ENCODE measurements at regions not wholly inside any gene's neighbourhood (a gene's known extent, or its start where the extent isn't known, plus 50 kb on each side); places are given as distances from the start of the nearest gene placed in this dataset.

DNA sequence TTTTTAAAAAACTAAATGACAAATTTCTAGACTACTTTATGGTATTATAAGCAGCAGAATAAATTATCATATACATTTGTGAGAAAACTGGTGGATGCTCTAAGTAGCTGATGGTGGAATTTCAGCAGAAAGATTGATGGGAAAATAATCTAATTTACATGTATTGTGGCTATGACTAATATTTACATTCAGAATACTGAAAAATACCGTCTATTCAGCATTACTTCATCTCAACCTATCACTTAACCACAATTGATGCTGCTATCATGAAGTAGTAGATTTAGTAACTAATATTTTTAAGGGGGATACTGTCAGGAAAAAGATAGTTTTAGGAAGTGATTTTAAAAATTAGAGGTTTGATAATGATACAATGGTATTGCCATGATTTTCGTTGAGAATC is 137.9 kb downstream of the IFI44 start:
- no peak for DNase-seq (ENCODE audit: low read depth)

DNA sequence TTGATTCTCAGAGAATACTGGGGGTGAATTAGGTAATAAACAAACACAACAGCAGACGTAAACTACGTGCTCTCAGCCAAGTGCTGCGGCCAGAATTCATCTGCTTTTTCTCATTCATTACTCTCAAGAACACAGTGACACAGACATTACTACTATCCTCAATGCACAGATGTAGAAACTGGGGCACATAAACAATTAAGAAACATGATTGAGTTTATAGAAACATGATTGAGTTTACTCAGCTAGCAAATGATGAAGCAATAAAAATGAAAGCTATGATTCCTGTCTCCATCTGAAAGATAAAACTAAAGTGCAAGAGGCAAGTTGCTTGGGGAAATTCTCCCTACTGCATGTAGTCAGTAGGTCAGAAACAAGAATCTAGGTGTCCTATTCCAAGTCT is 140.5 kb downstream of the IFI44 start:
- no peak for DNase-seq (ENCODE audit: low read depth)
- TF ChIP-seq, protein P1, sequence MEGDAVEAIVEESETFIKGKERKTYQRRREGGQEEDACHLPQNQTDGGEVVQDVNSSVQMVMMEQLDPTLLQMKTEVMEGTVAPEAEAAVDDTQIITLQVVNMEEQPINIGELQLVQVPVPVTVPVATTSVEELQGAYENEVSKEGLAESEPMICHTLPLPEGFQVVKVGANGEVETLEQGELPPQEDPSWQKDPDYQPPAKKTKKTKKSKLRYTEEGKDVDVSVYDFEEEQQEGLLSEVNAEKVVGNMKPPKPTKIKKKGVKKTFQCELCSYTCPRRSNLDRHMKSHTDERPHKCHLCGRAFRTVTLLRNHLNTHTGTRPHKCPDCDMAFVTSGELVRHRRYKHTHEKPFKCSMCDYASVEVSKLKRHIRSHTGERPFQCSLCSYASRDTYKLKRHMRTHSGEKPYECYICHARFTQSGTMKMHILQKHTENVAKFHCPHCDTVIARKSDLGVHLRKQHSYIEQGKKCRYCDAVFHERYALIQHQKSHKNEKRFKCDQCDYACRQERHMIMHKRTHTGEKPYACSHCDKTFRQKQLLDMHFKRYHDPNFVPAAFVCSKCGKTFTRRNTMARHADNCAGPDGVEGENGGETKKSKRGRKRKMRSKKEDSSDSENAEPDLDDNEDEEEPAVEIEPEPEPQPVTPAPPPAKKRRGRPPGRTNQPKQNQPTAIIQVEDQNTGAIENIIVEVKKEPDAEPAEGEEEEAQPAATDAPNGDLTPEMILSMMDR (IDR thresholded peaks at IDR 0.05; ENCODE audit: insufficient read depth, low read depth, low read length, missing control alignments) = no peak
- H3K4me3 ChIP-seq (ENCODE audit: low read depth, low read length) = no peak overlapping the region

More for the DNA sequence above, 137.9 kb downstream of the IFI44 start:
- TF ChIP-seq, protein P1 (IDR thresholded peaks at IDR 0.05; ENCODE audit: insufficient read depth, low read depth, low read length, missing control alignments) = no peak
- no peak overlapping the region for H3K4me3 ChIP-seq (ENCODE audit: low read depth, low read length)

DNA sequence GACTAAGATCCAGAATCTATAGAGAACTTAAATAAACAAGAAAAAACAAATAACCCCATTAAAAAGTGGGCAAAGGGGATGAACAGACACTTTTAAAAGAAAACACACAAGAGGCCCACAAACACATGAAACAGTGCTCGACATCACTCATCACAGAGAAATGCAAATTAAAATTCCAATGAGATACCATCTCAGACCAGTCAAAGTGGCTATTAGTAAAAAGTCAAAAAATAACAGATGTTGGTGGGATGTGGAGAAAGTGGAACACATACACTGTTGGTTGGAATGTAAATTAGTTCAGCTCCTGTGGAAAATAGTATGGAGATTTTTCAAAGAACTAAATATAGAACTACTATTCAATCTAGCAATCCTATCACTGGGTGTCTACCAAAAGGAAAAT is 143.1 kb downstream of the IFI44 start:
- no peak overlapping the region for H3K4me3 ChIP-seq (ENCODE audit: low read depth, low read length)
- no peak for DNase-seq (ENCODE audit: low read depth)
- TF ChIP-seq, protein P1 (IDR thresholded peaks at IDR 0.05; ENCODE audit: insufficient read depth, low read depth, low read length, missing control alignments) = no peak

DNA sequence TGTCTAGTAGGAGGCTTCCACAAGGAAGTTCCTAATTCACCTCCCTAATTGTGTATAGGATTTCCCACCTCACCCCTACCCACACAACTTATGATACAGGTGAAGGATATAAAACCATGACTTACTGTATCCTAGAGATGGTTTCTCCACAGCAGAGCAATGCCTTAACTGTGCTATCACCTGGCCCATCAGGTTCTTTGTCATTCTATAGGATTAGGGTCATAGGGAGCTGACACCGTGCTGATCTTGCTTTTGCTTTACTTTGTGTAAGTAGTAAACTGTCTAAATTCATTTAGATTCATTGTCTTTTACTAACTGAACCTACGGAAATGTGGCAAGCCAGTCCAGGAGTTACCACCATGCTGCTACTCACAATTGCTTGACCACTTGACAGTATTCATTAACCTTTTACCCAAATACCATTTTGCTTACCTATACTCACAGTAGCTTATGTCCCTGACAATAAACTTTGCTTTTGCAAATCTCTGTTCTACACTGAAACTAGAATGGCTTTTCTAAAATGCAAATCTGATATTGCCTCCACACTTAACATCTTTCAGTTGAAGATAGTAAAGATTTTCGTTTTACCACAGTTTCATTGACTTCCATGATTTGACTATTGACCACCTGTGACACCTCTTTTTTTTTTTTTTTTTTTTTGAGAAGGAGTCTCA is 147.6 kb downstream of the IFI44 start:
- TF ChIP-seq, protein P1 (IDR thresholded peaks at IDR 0.05; ENCODE audit: insufficient read depth, low read depth, low read length, missing control alignments) = no peak
- peak; percentile 3 for DNase-seq (ENCODE audit: low read depth)
- H3K4me3 ChIP-seq (ENCODE audit: low read depth, low read length) = no peak overlapping the region

DNA sequence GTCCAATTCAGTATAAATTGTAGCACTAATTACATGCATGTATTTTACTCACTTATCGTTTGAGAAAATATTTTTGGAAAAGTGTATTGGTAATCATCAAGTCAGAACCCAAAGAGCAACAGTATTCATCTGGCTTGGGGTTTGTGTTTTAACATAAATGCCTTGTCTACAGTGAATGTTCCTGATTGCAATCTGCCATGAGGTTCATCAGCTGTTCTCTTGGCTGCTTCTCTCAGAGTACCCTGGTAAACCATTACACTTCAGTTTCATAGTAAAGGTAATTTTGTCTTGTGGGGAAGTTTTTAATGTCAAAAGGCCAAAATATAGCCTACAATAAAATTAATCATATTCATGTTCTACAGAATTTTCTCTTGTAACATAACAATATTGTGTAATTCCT is 150.3 kb downstream of the IFI44 start:
- DNase-seq (ENCODE audit: low read depth) = no peak
- TF ChIP-seq, protein P1 (IDR thresholded peaks at IDR 0.05; ENCODE audit: insufficient read depth, low read depth, low read length, missing control alignments) = no peak
- H3K4me3 ChIP-seq (ENCODE audit: low read depth, low read length) = no peak overlapping the region

DNA sequence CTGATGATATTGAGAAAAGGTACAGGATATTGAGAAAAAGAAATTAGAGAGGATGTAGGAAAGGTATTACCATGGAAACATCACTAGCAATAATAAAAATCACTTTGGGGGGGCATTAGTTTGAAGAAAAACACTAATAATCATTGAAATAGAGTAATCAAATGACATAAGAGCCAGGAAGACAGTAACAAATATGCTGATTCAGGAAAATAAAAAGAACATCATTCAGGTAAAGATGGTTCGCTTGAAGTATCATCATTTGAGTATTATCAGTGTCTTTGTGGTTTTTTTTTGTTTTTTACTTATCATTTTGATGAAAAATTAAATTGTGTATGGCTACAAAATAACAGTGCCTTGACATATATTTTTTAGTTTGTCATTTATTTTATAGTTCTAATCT is 164.5 kb downstream of the IFI44 start:
- no peak for DNase-seq (ENCODE audit: low read depth)
- no peak overlapping the region for H3K4me3 ChIP-seq (ENCODE audit: low read depth, low read length)
- TF ChIP-seq, protein P1 (IDR thresholded peaks at IDR 0.05; ENCODE audit: insufficient read depth, low read depth, low read length, missing control alignments) = no peak

DNA sequence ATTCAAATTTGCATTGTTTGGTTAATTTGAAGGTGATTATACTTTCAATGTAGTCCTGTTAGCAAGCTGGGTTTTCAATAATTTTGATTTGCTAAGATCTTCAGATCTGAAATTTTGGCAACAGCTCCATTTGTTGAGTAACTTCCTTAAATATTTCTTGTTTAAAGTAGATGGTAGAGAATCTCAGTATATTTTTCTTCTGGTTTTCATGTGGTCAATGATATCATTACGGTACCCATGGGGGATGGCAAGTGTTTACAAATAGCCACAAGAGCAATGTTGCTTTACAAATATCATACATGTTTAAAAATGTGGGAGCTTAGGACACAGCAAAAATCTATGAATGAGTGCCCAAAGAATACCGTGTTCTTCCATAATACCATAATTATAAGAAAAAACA is 175.9 kb downstream of the IFI44 start:
- TF ChIP-seq, protein P1 (IDR thresholded peaks at IDR 0.05; ENCODE audit: insufficient read depth, low read depth, low read length, missing control alignments) = no peak
- H3K4me3 ChIP-seq (ENCODE audit: low read depth, low read length) = no peak overlapping the region
- no peak for DNase-seq (ENCODE audit: low read depth)
